HepG2 (cell line): ENCODE measurements at regions not wholly inside any gene's neighbourhood (a gene's known extent, or its start where the extent isn't known, plus 50 kb on each side); places are given as distances from the start of the nearest gene placed in this dataset.

Source experiments
- THAP11 ChIP-seq: IDR thresholded peaks from 2 replicates; pipeline ENCODE4 v1.6.1; 2016; ENCODE audit warnings: missing biosample characterization, missing genetic modification reagents
- ZNF251 ChIP-seq: sonication (generic); formaldehyde crosslinking; IDR thresholded peaks from 2 replicates; pipeline ENCODE4 v1.9.0; 2021; ENCODE audit warnings: mild to moderate bottlenecking, missing genetic modification reagents
- ZNF292 ChIP-seq: sonication (generic); formaldehyde crosslinking; IDR thresholded peaks from 2 replicates; pipeline ENCODE4 v1.8.1; 2022; ENCODE audit warnings: mild to moderate bottlenecking, low read depth, missing genetic modification reagents, borderline replicate concordance
- ZNF629 ChIP-seq: sonication (generic); formaldehyde crosslinking; conservative IDR thresholded peaks from 2 replicates; pipeline ENCODE4 v1.5.0; 2020; ENCODE audit warnings: missing genetic modification reagents
- TF ChIP-seq, protein P1 (sequence below): sonication (generic); formaldehyde crosslinking; IDR thresholded peaks from 2 replicates; pipeline ENCODE4 v1.4.0; 2020; ENCODE audit warnings: missing genetic modification reagents
- TF ChIP-seq, protein P2 (sequence below): sonication (generic); formaldehyde crosslinking; IDR thresholded peaks from 2 replicates; pipeline ENCODE4 v1.8.1; 2023; ENCODE audit warnings: mild to moderate bottlenecking, missing genetic modification reagents
- TF ChIP-seq, protein P3 (sequence below): sonication (generic); formaldehyde crosslinking; IDR thresholded peaks from 2 replicates; pipeline ENCODE4 v1.5.1; 2020; ENCODE audit warnings: mild to moderate bottlenecking, missing genetic modification reagents, borderline replicate concordance

DNA sequence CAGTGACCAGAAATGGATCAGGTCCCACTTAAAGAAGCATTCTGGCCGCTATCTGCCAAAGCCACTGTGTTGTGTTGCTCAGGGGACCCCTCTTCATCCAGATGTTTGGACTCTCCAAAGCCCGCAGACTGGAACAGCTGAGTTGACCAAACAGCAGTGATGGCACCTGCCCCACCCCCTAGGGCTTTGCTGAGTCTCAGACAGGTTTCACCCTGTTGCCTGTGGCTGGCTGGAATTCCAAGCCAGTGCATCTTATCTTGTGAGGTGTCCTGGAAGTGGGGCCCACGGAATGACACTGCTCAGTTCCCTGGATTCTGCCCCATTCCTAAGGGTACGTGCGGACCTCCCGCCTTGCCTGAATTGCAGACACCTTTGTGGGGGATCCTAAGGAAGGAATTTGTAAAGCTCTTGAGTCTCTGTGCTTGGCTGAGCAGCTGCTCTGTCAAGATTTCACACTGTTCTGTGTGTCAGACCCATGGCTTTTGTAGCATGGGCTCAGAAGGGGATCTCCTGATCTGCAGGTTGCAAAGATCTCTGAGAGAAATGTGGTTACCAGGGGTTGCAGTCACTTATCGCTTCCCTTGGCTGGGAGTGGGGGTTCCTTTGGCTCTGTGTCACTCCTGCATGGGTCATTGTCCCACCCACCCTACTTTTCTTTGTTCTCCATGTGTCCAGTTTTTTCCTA is 1707.9 kb upstream of the PCDH10 start (continued):
- TF ChIP-seq, protein P1, sequence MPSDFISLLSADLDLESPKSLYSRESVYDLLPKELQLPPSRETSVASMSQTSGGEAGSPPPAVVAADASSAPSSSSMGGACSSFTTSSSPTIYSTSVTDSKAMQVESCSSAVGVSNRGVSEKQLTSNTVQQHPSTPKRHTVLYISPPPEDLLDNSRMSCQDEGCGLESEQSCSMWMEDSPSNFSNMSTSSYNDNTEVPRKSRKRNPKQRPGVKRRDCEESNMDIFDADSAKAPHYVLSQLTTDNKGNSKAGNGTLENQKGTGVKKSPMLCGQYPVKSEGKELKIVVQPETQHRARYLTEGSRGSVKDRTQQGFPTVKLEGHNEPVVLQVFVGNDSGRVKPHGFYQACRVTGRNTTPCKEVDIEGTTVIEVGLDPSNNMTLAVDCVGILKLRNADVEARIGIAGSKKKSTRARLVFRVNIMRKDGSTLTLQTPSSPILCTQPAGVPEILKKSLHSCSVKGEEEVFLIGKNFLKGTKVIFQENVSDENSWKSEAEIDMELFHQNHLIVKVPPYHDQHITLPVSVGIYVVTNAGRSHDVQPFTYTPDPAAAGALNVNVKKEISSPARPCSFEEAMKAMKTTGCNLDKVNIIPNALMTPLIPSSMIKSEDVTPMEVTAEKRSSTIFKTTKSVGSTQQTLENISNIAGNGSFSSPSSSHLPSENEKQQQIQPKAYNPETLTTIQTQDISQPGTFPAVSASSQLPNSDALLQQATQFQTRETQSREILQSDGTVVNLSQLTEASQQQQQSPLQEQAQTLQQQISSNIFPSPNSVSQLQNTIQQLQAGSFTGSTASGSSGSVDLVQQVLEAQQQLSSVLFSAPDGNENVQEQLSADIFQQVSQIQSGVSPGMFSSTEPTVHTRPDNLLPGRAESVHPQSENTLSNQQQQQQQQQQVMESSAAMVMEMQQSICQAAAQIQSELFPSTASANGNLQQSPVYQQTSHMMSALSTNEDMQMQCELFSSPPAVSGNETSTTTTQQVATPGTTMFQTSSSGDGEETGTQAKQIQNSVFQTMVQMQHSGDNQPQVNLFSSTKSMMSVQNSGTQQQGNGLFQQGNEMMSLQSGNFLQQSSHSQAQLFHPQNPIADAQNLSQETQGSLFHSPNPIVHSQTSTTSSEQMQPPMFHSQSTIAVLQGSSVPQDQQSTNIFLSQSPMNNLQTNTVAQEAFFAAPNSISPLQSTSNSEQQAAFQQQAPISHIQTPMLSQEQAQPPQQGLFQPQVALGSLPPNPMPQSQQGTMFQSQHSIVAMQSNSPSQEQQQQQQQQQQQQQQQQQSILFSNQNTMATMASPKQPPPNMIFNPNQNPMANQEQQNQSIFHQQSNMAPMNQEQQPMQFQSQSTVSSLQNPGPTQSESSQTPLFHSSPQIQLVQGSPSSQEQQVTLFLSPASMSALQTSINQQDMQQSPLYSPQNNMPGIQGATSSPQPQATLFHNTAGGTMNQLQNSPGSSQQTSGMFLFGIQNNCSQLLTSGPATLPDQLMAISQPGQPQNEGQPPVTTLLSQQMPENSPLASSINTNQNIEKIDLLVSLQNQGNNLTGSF (CRISPR knock-in tag) = no peak
- TF ChIP-seq, protein P2, sequence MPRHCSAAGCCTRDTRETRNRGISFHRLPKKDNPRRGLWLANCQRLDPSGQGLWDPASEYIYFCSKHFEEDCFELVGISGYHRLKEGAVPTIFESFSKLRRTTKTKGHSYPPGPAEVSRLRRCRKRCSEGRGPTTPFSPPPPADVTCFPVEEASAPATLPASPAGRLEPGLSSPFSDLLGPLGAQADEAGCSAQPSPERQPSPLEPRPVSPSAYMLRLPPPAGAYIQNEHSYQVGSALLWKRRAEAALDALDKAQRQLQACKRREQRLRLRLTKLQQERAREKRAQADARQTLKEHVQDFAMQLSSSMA (CRISPR knock-in tag) = no peak
- TF ChIP-seq THAP11 (CRISPR knock-in tag) = no peak
- TF ChIP-seq, protein P3, sequence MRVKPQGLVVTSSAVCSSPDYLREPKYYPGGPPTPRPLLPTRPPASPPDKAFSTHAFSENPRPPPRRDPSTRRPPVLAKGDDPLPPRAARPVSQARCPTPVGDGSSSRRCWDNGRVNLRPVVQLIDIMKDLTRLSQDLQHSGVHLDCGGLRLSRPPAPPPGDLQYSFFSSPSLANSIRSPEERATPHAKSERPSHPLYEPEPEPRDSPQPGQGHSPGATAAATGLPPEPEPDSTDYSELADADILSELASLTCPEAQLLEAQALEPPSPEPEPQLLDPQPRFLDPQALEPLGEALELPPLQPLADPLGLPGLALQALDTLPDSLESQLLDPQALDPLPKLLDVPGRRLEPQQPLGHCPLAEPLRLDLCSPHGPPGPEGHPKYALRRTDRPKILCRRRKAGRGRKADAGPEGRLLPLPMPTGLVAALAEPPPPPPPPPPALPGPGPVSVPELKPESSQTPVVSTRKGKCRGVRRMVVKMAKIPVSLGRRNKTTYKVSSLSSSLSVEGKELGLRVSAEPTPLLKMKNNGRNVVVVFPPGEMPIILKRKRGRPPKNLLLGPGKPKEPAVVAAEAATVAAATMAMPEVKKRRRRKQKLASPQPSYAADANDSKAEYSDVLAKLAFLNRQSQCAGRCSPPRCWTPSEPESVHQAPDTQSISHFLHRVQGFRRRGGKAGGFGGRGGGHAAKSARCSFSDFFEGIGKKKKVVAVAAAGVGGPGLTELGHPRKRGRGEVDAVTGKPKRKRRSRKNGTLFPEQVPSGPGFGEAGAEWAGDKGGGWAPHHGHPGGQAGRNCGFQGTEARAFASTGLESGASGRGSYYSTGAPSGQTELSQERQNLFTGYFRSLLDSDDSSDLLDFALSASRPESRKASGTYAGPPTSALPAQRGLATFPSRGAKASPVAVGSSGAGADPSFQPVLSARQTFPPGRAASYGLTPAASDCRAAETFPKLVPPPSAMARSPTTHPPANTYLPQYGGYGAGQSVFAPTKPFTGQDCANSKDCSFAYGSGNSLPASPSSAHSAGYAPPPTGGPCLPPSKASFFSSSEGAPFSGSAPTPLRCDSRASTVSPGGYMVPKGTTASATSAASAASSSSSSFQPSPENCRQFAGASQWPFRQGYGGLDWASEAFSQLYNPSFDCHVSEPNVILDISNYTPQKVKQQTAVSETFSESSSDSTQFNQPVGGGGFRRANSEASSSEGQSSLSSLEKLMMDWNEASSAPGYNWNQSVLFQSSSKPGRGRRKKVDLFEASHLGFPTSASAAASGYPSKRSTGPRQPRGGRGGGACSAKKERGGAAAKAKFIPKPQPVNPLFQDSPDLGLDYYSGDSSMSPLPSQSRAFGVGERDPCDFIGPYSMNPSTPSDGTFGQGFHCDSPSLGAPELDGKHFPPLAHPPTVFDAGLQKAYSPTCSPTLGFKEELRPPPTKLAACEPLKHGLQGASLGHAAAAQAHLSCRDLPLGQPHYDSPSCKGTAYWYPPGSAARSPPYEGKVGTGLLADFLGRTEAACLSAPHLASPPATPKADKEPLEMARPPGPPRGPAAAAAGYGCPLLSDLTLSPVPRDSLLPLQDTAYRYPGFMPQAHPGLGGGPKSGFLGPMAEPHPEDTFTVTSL (CRISPR knock-in tag) = no peak
- no peak for TF ChIP-seq ZNF629 (CRISPR knock-in tag)
- TF ChIP-seq ZNF251 = no peak
- TF ChIP-seq ZNF292 (CRISPR knock-in tag) = no peak
- TF ChIP-seq, all 625 proteins: peak for 0
